ENCODE measurements at regions not wholly inside any gene's neighbourhood (a gene's known extent, or its start where the extent isn't known, plus 50 kb on each side); places are given as distances from the start of the nearest gene placed in this dataset.

DNA sequence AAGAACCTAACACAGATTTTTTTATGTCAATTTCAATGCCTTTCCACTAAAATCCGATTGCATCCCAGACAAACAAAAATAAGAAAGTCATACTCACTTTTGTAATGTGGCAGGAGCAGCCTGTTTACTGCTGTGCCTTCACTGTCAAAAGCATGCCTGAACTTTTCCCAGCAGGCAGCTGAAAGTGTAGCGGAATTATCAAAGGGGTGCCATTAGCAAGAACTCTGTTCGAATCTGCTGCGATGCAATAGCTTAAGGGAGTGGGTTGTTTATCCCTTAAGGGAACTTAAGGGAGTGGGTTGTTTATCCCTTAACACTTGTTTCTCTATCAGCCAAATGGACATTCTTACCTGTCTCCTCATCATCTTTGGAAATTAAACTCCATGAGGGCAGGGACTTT is 243.5 kb downstream of the PAX3 start:
- no peak for TF ChIP-seq YY1 (IDR thresholded peaks at IDR 0.05; ENCODE audit: insufficient read depth, insufficient read length)
- no peak for TF ChIP-seq ZNF274 (IDR thresholded peaks at IDR 0.05; ENCODE audit: low read depth, low read length)
- no peak for TF ChIP-seq SUZ12 (IDR thresholded peaks at IDR 0.05; ENCODE audit: extremely low read depth, insufficient read depth, insufficient read length)
